ENCODE measurements at regions not wholly inside any gene's neighbourhood (a gene's known extent, or its start where the extent isn't known, plus 50 kb on each side); places are given as distances from the start of the nearest gene placed in this dataset.

GRCh38 chr14:51307551-51307950 is 67.5 kb downstream of the TMX1 start:
- no peak for DNase-seq

GRCh38 chr14:51308866-51309265 is 68.8 kb downstream of the TMX1 start:
- no peak for DNase-seq

GRCh38 chr14:51310505-51310944 is 70.5 kb downstream of the TMX1 start:
- DNase-seq: no peak

DNA sequence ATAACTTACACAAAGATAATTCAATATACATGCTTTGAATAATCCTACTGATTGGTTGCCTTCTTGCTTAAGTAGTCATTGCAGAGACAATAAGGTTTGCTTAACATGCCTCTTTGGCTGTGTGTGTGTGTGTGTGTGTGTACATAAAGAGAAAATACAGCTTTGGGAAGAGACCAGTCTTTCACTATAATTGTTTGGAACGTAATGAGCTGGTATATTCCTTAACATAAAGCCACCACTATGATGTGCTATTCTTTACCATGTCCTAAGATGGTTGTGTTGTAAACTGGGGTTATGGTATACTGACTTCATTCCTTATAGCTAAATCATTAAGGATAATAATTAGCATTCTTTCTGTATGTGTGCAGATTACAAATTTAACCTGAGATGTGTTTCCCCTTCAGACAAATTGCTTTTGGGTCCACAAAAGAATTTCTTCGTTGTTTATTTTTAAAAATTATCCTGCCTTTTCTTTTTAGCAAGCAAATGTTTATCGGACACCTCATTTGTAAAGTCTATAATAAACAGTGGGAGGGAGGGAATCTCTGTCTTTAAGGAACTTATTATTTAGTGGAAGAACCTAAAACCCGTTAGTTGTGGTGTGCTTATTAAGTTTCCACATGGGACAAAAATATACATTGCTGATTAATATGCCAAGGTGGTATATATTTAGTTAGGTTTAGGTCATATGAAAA is 74.4 kb downstream of the TMX1 start:
- DNase-seq: no peak

DNA sequence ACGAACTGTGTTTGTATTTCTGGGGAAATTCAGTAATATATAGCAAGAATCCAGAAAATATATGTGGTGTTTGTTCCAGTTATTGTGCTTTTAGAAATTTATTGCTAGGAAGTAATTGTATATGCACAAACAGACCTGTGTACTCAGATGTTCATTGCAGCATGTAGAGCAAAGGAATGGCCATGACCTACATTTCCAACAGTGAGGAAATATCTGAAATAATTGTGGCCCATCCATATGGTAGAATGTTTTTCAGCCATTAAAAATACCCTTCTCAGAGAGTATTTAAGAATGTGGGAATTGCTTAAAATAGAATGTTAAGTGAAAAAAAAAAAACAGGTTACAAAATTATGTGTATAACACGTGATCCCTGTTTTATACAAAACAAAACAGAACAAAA is 77.3 kb downstream of the TMX1 start:
- DNase-seq: no peak

GRCh38 chr14:51318813-51319597 is 79.0 kb downstream of the TMX1 start:
- DNase-seq: no peak

- no peak for DNase-seq
These were observed 81.0 kb downstream of the TMX1 start for GRCh38 chr14:51321036-51321435.

DNA sequence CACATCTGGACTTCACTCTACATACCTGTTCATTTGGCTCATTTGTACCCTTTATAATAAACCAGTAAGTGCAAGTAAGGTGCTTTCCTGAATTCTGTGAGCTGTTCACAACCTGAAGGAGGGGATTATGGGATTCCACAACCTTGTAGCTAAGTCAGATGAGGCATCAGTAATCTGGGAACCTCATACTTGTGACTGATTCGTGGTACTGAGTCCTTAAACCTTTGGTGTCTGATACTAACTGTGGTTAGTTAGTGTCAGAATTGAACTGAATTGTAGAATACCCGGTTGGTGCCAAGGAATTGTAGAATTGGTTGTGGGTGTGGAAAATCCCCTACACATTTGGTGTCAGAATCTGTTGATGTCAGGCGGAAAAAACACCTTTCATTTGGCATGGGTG is 83.4 kb downstream of the TMX1 start:
- peak; percentile 18 for DNase-seq

- no peak for DNase-seq
These were observed 87.3 kb downstream of the TMX1 start for GRCh38 chr14:51327376-51327775.

GRCh38 chr14:51328064-51328771 is 88.2 kb downstream of the TMX1 start:
- DNase-seq: peak; percentile 73

- DNase-seq: no peak
These were observed 88.8 kb downstream of the TMX1 start for GRCh38 chr14:51328772-51329353.

DNA sequence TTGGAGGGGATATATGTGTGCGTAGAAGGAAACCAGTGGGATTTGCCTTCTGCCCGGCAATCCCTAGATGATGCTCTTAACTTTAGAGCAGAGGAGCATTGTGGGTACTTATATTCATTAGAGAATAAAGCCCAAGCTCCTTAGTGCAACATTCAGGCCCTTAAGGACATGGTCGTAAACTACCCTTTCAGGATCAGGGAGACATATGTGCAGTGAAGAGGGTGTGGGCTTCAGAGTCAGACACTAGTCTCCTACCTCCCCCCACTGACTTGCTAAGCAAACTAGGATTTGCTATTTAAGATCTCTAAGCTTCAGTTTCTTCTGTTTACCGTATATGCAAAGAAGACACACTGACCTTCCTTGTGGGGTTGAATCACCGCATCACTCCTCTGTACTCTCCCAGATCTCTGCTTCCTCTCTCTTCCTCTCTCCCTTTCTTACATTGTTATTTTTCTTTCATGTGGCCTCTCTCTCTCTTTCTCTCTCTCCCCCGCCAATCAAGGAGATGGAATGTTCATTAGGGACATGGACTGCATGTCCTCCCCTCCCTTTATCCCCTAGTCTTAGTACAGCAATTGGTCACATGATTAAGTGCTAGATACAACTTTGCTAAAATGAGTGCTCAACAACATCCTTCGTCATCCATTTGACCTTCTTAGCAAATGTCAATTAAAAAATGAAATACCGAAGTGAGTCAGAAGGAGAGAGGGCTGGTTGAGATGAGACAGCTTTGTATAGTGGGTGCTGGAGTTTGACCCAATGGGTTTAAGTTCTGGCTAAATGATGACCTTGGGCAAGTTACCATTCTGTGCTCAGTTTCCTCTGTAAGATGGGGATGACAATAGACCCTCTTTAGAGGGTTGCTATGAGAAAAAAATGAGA is 91.7 kb downstream of the TMX1 start:
- no peak for DNase-seq

GRCh38 chr14:51333299-51333698 is 93.3 kb downstream of the TMX1 start:
- DNase-seq: no peak

DNA sequence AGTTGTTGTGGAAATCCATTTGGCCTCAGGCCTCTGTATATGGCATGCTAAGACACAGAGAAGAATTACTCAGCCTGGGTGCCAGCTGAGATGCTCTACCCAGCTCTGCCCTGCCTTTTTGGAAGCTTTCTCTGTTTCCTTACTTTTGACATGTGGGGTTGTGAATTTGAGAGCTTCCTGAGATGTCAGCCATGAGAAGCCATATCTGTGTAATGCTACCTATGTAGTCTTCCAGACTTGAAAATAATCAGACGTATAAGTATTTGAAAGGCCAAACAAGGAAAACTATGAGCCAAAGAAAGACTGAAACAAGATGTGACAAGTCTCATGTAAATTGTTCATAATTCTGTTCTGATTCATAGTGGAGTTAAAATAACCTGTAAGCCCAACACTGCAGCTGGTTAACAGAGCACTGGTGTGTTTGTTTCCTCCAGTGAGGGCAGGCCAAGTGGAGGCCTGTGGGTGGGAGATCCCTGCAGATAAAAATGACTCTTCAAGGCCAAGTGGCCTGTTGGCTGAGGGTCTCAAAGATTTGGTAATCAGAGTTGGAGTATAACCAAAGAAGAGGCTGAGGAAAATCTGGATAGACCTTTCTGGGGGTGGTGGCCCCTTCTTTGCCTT is 94.0 kb downstream of the TMX1 start:
- peak; percentile 8 for DNase-seq

DNA sequence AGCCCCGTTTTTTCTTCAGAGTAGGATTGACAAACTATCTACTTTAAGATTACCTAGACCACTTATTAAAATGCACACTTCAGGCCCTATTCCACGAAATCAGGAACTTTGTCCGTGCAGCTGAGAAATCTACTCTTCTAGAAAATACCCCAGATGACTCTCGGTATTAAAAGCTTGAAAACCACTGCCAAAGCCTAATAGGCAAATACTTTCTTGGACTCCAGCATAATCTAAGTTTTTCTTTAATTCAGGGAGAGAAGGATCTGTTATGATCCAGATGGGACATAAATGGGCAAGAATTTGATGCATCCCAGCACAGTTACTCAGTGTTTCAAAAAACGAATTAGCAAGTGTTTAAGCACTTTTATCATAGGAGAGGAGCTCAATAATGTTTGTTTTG is 94.5 kb downstream of the TMX1 start:
- DNase-seq: no peak

DNA sequence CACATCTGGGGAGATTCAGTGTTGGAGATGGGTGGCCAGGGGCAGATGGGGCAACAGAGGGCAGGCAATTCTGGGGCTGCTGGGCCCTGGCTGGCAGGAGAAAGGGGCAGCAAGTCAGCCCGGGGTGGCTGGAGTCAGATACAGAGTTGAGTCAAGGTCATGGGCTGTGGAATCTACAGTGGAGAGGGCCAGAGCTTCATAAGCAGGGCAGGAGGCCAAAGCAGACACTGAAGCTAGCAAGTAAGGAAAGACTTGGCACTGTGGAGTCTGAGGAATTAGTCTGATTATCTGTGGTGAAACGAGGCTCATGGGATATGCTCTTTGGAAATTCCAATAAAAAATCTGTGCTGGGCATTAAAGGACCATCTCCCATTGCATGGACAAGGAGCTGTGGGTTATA is 95.5 kb downstream of the TMX1 start:
- no peak for DNase-seq

- DNase-seq: no peak
These were observed 96.1 kb downstream of the TMX1 start for GRCh38 chr14:51335961-51336723.

DNA sequence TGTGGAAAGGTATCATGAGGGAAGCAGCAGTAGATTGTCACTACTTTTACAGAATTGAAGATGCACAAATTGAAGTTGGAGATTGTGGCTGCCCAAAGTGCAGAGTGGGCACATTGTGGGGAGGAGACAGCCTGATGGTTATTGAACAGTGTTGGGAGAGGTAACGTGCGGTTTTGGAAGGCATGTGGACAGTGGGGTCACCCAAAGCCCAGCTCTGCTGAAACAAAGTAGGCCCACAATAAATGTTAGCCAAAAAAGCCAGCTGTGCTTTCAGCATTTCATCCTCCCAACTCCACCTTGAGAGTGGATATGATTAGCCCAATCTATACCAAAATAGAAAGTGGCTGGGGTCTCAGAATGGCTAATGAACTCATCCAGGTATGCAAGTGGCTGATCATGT is 96.7 kb downstream of the TMX1 start:
- no peak for DNase-seq

DNA sequence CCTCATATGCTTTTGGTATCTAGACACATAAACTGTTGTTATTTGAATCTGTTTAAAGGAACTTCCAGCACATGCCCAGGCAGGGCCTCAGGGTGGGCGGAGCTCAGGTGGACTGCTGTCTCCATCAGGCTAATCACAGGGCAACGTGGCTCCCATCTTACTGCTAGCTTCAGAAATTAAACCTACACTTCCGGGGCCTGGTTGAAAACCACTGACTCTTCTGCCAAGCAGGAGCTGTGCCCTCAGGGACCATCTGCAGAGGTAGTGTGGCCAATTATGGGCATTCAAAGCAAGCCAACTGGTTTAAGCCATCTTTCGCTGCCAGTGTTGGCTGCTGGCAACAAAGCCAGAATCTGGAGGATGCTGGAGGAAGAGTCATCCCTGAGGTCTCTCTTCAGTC is 97.5 kb downstream of the TMX1 start:
- no peak for DNase-seq

GRCh38 chr14:51341338-51341737 is 101.3 kb downstream of the TMX1 start:
- DNase-seq: no peak

- DNase-seq: no peak
These were observed 102.2 kb downstream of the TMX1 start for GRCh38 chr14:51342226-51342625.
